ENCODE measurements at regions not wholly inside any gene's neighbourhood (a gene's known extent, or its start where the extent isn't known, plus 50 kb on each side); places are given as distances from the start of the nearest gene placed in this dataset.

DNA sequence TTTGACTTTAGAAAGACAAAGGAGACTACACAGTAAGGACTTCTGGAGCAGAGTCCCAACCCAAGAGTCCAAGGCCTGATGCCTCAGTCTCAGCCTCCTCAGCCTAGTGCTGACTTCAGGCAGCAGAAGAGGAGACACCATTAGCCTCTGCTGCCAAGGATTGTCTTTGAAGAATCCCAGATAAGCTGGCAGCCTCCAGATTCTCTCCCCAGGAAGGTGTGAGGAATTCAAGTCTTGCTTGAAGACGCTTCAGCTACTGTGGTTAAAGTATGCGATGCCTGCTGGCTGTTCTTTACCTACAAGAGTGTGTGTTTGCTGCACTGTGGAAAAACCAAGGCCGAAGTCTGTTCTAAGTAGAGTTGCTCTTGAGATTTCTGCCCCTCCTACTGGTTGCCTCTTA, 215.9 kb upstream of the TCF21 start:
- CTCF ChIA-PET = no interaction called here
- H3K4me1 Mint-ChIP-seq (ENCODE audit: low read depth) = no peaks in the 10 kb centered on the region
- no peak overlapping the region for H3K27ac Mint-ChIP-seq
- POLR2A ChIA-PET = no interaction called here
- no peaks in the 10 kb centered on the region for H3K9me3 Mint-ChIP-seq
- ATAC-seq (no peak), DNase-seq (no peak)
- no peaks in the 10 kb centered on the region for H3K36me3 Mint-ChIP-seq (ENCODE audit: low read depth)
- H3K4me3 Mint-ChIP-seq = no peak overlapping the region
- TF ChIP-seq, protein P1, sequence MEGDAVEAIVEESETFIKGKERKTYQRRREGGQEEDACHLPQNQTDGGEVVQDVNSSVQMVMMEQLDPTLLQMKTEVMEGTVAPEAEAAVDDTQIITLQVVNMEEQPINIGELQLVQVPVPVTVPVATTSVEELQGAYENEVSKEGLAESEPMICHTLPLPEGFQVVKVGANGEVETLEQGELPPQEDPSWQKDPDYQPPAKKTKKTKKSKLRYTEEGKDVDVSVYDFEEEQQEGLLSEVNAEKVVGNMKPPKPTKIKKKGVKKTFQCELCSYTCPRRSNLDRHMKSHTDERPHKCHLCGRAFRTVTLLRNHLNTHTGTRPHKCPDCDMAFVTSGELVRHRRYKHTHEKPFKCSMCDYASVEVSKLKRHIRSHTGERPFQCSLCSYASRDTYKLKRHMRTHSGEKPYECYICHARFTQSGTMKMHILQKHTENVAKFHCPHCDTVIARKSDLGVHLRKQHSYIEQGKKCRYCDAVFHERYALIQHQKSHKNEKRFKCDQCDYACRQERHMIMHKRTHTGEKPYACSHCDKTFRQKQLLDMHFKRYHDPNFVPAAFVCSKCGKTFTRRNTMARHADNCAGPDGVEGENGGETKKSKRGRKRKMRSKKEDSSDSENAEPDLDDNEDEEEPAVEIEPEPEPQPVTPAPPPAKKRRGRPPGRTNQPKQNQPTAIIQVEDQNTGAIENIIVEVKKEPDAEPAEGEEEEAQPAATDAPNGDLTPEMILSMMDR (IDR thresholded peaks at IDR 0.05) = no peak
- intact Hi-C loops (cut with micrococcal nuclease) = no loop called here
- H3K27me3 Mint-ChIP-seq = no peaks in the 10 kb centered on the region

DNA sequence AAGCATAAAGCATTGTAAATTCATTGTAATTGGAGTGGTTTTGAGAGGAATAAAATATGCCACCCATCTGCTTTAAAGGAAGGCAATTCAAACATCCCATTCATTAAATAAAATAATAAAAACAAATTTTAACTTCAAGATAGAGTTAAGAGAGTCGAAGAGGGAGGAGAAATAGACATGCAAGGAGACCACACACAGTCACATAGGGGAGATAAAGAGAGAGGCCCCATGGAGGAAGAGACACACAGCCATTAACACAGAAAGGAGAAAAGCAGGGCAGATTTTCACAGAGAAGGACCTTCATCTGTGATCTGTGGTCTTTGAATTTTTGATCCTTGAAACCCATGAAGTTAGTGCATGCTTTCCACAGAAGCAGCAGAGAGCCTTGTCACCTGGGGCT, 214.3 kb upstream of the TCF21 start:
- H3K27me3 Mint-ChIP-seq = no peaks in the 10 kb centered on the region
- POLR2A ChIA-PET = no interaction called here
- TF ChIP-seq, protein P1 (IDR thresholded peaks at IDR 0.05) = no peak
- H3K4me1 Mint-ChIP-seq (ENCODE audit: low read depth) = no peaks in the 10 kb centered on the region
- ATAC-seq = no peak
- no peaks in the 10 kb centered on the region for H3K36me3 Mint-ChIP-seq (ENCODE audit: low read depth)
- H3K9me3 Mint-ChIP-seq = no peaks in the 10 kb centered on the region
- no peak overlapping the region for H3K27ac Mint-ChIP-seq
- intact Hi-C loops (cut with micrococcal nuclease) = no loop called here
- no peak for DNase-seq
- CTCF ChIA-PET = no interaction called here
- H3K4me3 Mint-ChIP-seq = no peak overlapping the region

DNA sequence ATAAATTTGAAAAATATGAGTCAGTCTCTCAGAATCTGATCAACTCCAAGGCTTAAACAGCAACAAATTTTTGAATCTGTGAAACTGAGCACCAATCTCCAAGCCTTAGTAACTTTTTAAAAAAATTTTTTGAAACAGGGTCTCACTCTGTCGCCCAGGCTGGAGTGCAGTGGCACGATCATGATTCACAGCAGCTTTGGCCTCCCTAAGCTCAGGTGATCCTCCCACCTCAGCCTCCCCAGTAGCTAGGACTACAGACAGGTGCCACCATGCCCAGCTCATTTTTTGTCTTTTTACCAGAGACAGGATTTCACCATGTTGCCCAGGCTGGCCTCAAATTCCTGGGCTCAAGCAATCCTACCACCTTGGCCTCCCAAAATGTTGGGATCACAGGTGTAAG, 207.9 kb upstream of the TCF21 start:
- TF ChIP-seq, protein P1 (IDR thresholded peaks at IDR 0.05) = no peak
- ChIA-PET CTCF (no interaction called here), POLR2A (no interaction called here)
- H3K9me3 Mint-ChIP-seq = no peaks in the 10 kb centered on the region
- ATAC-seq (no peak), DNase-seq (no peak)
- no peak overlapping the region for H3K4me3 Mint-ChIP-seq
- intact Hi-C loops (cut with micrococcal nuclease) = no loop called here
- H3K36me3 Mint-ChIP-seq (ENCODE audit: low read depth) = no peaks in the 10 kb centered on the region
- no peaks in the 10 kb centered on the region for H3K4me1 Mint-ChIP-seq (ENCODE audit: low read depth)
- no peak overlapping the region for H3K27ac Mint-ChIP-seq
- peaks cover 1% of the 10 kb centered on the region for H3K27me3 Mint-ChIP-seq

DNA sequence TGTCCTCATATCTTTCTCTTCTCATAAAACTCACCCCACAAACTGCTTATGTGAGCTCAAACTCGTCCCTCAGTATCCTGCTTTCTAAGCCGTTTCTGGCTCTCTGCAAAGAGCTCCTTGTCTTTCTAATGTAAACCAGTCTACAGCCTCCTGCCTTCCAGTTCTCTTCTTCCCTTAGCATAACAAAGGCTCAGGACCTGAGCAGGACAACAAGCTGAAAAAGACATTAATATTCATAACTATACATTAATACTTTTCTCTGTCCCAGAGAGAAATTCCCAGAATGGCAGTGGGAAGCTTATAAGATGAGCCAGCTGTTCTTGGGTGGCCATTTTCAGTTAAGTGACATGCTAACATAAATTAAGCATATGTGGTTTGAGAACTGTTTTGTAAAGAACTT, 207.0 kb upstream of the TCF21 start:
- intact Hi-C loops (cut with micrococcal nuclease) = no loop called here
- no peak overlapping the region for H3K27ac Mint-ChIP-seq
- H3K4me3 Mint-ChIP-seq = no peak overlapping the region
- ChIA-PET POLR2A (no interaction called here), CTCF (no interaction called here)
- ATAC-seq (no peak), DNase-seq (no peak)
- TF ChIP-seq, protein P1 (IDR thresholded peaks at IDR 0.05) = no peak
- no peaks in the 10 kb centered on the region for H3K36me3 Mint-ChIP-seq (ENCODE audit: low read depth)
- H3K9me3 Mint-ChIP-seq = no peaks in the 10 kb centered on the region
- H3K27me3 Mint-ChIP-seq = peaks cover 1% of the 10 kb centered on the region
- no peaks in the 10 kb centered on the region for H3K4me1 Mint-ChIP-seq (ENCODE audit: low read depth)

DNA sequence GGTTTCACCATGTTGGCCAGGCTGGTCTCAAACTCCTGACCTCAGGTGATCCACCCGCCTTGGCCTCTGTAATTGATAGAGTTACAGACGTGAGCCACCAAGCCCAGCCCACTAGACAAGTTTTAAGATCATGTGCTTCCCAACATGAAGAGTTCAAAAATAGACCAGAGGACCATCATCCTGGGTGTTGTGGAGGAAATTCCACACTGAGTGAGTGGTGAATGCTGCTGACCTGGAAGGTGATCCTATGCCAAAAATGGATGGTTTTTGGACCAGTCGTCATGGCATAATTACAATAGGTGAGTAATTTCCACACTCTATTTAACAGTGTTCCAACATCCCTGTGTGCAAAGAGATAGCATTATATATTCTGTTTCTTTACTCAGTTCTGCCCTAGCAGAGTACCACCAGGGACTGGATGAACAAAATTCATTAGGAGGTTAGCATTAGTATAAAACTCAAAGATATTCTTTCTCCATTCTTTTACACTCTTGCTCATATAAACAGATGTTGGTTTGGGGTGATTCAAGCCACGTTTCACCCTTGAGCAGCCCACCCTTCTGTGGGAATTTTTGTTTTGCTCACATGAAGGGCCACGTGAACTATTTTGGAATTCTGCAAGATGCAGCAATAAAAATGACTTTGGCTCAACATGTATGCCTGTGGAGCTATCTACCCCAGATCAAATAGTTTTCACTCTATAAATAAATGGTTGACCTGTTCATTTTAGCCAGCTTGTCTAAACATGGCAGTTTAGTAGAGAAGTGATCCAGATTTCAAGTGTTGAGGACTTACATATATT, 206.2 kb upstream of the TCF21 start:
- ATAC-seq (no peak), DNase-seq (no peak)
- intact Hi-C loops (cut with micrococcal nuclease) = no loop called here
- Mint-ChIP-seq H3K27ac (no peak overlapping the region), H3K36me3 (ENCODE audit: low read depth) (no peaks in the 10 kb centered on the region), H3K4me3 (no peak overlapping the region), H3K27me3 (peaks cover 1% of the 10 kb centered on the region), H3K4me1 (ENCODE audit: low read depth) (no peaks in the 10 kb centered on the region), H3K9me3 (no peaks in the 10 kb centered on the region)
- TF ChIP-seq, protein P1 (IDR thresholded peaks at IDR 0.05) = no peak
- POLR2A ChIA-PET = no interaction called here
- CTCF ChIA-PET = no interaction called here

Data from activated CD8-positive, alpha-beta T cell treated with anti-CD3 and anti-CD28 coated beads for 36 hours (primary cell).